HG02840 (cell line): ENCODE measurements at regions not wholly inside any gene's neighbourhood (a gene's known extent, or its start where the extent isn't known, plus 50 kb on each side); places are given as distances from the start of the nearest gene placed in this dataset.

ENCODE experiments used
- ATAC-seq: cut with Tn5 transposase; IDR thresholded peaks from one replicate; pipeline ENCODE4 v1.9.1; 2021; ENCODE audit warnings: mild to moderate bottlenecking, moderate library complexity, moderate number of reproducible peaks; ENCODE audit not compliant: unreplicated experiment, low FRiP score

DNA sequence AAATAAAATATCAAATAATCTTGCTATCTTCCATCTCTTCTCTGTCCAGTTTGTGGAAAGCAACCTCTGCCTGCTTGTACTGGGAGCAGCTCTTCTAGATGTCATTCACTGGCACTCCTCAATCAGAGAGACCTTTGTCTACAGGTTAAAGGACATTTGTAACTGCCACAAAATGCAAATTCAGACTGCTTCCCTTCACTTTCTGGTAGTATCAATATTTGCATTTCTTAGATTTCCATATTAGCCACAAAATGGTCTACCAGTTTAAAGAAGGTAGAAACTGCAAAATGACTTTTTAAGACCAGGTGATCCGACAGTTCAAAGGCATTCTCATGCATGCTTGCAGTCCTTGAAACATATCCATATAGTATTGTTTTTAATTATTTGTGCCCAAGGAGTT lies 51.7 kb upstream of the RCN1 start:
- ATAC-seq: no peak

GRCh38 chr11:32034680-32035079 lies 56.2 kb upstream of the RCN1 start:
- no peak for ATAC-seq

DNA sequence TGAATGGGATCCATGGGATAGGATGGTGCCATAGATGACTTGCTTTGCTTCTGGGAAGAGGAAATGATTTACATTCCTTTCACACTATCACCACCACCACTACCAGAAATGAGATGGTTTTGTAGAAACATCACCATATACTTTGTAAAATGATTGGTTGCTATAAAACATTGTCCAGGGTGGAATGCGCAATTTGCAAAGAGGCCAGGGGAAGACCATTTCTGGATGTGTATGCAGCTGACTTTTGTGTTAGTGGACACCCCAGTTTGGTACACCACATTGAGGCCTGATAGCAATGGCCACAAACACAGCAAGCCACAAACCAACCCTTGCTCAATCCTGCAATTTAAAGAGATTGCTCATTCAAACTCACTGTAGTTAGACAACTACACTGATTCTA lies 56.7 kb upstream of the RCN1 start:
- no peak for ATAC-seq

- no peak for ATAC-seq
These were observed 57.4 kb upstream of the RCN1 start for GRCh38 chr11:32033491-32033890.

DNA sequence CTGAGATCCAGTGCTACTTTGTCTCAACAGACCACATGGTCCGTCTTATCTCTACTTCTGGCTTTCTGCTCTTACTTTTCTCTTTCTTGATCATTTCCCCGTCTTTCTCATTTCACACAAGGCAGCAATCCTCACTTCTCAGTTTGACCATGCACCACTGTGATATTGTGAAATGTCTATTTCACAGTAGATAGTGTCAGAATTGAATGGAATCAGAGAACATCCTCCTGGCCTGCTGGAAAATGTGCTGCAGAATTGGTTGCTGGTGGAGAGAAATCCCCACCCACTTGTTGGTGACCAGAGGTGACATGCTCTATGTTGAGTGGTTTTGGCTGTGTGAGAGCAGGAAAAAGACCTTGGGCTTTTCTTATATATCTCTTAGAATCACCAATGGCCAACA lies 57.8 kb upstream of the RCN1 start:
- ATAC-seq: no peak

DNA sequence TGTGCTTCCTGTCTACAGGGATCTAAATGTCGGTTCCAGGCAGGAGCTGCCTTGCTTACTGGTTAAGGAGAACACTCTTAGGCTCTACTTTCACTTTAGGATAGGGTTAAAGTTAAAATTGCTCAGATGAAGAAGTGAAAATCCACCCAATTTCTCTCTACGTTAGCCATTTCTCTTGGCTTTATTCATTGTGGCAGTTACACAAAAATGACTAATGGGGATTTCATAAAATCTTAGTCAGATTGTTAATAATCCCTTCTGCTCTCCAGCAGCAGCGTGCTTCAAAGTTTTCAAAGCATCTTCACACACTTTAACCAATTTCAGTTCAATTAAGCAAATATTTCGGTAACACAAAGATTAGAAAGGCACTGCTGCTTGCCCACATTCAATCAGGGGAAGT lies 58.4 kb upstream of the RCN1 start:
- peak; percentile 64 for ATAC-seq

DNA sequence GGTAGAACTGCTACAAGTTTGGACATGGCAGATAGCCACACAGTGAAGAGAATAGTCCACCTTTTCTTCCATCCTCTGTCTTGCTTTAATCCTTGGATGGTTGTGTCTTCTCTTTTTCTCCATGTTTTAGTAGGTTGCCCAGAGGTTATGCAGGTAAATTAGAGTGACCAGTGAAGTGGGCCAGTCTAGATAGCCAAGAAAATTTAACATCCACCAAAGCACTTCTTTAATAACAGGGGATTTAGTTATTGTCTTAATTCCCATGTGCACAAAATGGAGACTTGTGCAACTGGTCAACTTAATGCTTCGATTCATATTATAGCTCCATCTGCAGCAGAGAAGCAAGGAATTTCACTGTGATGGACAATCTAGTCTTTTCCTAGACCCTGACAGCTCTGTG lies 58.8 kb upstream of the RCN1 start:
- ATAC-seq: no peak

DNA sequence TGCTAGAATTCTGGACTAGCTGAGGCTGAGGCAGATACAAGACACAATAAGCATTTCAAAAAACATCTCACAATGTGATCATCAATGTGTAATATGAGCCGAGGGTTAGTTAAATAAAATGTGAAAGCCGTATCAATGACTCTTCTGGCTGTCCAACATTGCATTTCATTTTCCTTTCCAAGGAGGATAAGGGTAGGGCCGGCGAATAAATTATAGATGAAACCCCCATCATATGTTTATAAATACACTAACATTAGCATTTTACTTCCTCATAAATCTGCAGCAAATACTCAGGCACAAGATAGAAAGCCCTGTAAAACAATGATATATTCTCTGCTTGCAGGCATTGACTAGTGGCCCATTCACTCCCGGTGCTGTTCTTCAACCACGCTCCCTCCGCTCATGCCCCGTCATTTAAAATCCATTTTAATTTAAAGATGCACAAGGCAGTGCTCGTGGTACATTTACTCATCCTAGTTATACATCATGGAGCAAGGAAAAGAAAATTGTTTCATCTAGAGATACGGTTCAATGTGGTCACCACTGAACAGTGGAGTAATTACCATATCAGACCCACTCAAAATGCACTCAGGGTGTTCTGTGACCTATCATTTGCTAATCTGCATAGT lies 59.9 kb upstream of the RCN1 start:
- ATAC-seq: no peak

DNA sequence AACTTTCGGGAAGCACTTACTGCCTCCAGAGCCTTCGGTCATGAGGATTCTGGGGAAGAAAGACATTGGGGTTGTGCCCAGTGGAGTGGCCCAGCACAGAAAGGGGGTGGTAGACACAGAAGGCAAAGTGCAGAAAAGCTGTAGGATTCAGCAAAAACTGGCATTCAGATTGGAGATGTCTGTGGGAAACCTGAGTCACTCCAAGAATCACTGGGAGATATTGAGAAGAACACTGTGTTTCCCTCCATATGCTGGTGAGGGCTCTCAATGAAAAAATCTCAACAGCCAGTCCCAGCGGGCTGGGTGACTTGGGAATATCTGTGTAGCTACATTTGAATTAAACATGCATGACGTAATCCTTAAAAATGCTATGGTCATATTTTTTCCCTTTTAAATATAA lies 61.2 kb upstream of the RCN1 start:
- ATAC-seq: no peak

- no peak for ATAC-seq
These were observed 62.7 kb upstream of the RCN1 start for GRCh38 chr11:32028201-32028600.

- no peak for ATAC-seq
These were observed 64.1 kb upstream of the RCN1 start for GRCh38 chr11:32026766-32027165.

- ATAC-seq: no peak
These were observed 65.9 kb upstream of the RCN1 start for GRCh38 chr11:32024948-32025347.

DNA sequence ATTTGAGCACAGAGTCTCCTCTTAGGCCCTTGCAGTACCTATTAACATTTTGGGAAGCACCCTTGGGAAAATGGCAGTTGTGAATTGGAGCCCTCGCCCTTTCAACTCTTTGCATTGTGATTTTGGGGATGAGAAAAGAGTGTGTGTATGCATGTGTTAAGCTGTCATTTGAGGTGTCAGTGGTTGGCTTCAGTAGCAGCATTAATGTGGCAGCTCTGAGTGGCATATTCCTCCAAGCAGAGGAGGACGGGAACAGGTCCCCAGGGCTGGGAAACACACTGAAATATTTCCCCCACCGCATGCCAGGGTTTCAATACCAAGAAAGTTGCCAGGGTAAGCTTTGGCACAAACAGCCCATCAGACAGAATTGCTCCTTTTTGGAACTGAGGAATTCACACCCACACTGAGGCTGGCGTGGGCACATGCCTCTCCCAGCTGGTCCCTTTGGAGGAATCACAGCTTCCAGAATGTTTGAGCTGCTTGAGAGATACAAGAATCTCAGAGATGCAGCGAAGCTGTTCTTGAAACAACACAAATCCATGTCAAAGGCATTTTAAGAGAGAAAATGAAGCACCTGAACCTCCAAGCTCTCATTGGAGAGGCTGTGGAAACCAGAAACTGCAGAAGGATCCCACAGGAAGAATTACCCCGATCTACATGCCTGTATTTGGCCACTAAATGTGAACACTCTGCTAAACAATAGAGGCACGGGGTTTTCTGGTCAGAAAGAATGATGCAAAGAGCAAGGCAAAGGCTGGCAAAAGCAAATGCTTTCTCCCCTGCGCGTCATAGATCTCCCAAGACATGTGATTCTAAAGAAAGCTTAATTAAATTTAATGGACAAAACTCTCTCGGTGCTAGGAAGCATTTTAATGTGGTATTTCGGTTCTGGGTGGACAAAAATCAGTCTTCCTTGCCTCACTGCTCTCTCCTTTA lies 67.2 kb upstream of the RCN1 start:
- ATAC-seq: no peak

GRCh38 chr11:32018672-32019071 lies 72.2 kb upstream of the RCN1 start:
- no peak for ATAC-seq

DNA sequence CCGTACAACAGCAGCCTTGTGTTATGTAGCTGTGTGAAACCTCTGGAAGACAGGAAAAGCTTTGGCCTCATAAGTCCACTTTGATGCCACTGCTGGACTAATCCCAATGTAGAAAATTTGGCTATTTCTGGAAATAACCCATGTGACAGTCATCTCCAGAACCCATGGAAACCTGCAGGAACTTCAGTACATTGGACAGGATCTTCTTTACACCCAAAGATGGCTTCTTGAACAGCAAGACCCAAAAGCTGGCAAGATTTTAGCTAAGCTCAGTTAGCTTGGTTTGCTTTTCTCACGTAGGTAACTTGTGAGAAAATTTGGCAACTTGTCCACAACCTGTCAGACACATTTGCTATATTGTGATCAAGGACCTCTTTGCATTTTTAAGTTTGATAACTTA lies 74.8 kb upstream of the RCN1 start:
- ATAC-seq: no peak

DNA sequence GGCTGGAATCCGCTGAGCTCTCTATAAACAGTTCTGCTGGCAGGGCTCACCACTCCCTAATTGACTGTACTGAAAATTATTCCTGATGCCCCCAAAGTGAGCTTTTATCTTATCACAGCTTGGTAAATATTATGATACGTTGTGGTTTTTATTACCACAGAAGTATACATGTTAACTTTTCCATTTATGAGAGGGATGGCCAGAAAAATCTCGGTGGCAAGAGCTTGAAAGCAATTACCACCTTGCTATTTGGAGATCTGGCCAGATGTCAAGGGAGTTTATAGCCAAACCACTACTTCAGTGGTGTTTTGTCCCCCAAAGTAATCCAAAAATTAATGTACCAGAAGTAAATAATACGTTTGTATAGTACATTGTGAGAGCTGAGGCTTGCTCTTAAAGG lies 75.4 kb upstream of the RCN1 start:
- no peak for ATAC-seq

GRCh38 chr11:32013603-32014002 lies 77.3 kb upstream of the RCN1 start:
- ATAC-seq: no peak

GRCh38 chr11:32012049-32012448 lies 78.8 kb upstream of the RCN1 start:
- ATAC-seq: no peak

GRCh38 chr11:32008880-32009551 lies 81.9 kb upstream of the RCN1 start:
- ATAC-seq: no peak

DNA sequence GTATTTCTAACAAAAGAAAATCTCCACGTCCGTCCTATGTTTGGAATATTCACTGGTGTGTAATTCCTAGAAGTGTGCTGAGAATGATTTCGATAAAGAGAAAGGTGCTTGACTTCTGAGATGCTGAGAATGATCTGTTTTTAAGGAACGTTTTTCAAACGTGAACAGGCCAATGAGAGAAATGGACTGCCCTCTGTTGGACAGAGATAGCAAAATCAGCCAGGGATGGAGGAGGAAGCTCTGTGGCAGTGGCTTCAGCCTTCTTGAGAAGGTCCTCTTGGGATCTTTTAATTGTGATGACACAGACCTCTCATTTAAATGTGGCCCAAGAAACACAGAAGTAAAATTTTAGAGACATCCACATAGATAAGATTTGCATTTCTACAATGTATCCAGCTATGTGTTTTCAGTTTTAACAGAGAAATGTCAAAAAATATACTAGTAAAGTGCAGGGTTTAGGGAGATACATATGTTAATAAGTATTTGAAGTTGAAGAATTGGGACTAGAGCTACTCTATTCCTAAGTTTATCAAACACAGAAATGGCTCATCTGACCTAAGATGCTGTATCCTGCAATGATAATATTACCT lies 84.0 kb upstream of the RCN1 start:
- ATAC-seq: no peak

GRCh38 chr11:32005786-32006416 lies 85.0 kb upstream of the RCN1 start:
- no peak for ATAC-seq
